22Rv1 (cell line): ENCODE measurements at regions not wholly inside any gene's neighbourhood (a gene's known extent, or its start where the extent isn't known, plus 50 kb on each side); places are given as distances from the start of the nearest gene placed in this dataset.
A peak's percentile ranks its signal among the peaks of the same experiment; 100 is the strongest.

Experiments
- H3K27ac ChIP-seq: fragments of 450-650 bp; 2 replicates; pipeline ENCODE4 v1.5.1; 2017
- ZFX ChIP-seq: fragments of 450-650 bp; IDR thresholded peaks from 2 replicates; pipeline ENCODE4 v1.6.1; 2017; ENCODE audit warnings: antibody characterized with exemption, borderline replicate concordance
- TF ChIP-seq, protein P1 (sequence below): fragments of 450-650 bp; IDR thresholded peaks from 2 replicates; pipeline ENCODE4 v1.5.1; 2017; ENCODE audit warnings: mild to moderate bottlenecking

DNA sequence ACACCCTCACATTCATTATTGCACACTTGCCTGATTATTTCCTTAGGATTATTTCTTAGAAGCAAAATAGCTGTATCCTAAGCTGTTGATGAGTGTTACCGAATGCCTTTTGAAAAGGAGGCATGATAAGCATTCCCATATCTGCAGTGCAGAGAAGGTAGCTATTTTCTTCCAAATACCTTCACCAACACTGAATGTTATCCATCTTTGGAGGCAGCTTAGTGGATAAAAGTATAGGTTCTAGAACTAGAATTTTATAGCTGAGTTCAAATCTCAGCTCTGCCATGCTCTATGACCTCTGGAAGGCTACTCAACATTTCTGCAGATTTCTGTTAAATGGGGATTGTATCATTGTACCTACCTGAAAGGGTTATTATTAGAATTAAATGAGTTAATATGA, 185.0 kb upstream of the CCDC150 start:
- no peak overlapping the region for H3K27ac ChIP-seq
- no peak for TF ChIP-seq ZFX
- TF ChIP-seq, protein P1, sequence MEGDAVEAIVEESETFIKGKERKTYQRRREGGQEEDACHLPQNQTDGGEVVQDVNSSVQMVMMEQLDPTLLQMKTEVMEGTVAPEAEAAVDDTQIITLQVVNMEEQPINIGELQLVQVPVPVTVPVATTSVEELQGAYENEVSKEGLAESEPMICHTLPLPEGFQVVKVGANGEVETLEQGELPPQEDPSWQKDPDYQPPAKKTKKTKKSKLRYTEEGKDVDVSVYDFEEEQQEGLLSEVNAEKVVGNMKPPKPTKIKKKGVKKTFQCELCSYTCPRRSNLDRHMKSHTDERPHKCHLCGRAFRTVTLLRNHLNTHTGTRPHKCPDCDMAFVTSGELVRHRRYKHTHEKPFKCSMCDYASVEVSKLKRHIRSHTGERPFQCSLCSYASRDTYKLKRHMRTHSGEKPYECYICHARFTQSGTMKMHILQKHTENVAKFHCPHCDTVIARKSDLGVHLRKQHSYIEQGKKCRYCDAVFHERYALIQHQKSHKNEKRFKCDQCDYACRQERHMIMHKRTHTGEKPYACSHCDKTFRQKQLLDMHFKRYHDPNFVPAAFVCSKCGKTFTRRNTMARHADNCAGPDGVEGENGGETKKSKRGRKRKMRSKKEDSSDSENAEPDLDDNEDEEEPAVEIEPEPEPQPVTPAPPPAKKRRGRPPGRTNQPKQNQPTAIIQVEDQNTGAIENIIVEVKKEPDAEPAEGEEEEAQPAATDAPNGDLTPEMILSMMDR: no peak

DNA sequence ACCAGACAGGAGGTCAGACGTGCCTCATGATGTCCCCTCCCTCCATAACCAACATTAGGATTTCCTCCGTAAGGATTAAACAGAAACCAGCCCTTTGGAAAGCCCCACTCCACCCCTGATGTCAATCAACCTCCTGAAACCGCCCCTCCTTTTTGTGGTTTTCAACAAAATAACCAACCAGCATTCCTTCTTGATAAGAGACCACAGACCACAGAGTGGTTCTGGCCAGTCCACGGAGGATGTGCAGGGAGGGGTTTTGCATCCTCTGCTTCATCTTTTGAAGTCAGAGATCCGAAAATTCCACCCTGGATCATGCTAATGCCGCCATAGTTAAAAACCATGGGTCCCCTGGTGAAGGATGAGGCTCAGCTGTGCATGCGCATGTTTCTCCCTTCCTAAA, 180.0 kb upstream of the CCDC150 start:
- H3K27ac ChIP-seq: no peak overlapping the region
- TF ChIP-seq ZFX: no peak
- TF ChIP-seq, protein P1: no peak

DNA sequence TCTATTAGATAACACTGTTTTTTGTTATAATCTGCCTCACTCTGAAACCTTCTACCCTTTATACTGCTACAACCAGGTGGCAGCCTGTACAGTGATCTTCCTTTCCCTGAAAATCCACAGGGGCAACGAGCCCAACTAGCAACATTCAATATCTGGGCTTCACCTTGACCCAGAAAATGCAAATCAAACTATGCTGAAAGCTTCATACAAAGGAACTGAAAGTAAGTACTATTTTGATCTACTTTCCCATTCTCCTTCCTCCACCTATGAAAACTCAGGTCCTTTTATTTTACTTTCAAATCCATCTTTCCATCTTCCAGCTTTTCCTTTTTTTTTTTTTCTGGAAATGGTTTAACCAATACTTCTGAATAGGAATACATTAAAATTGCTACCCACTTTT, 175.8 kb upstream of the CCDC150 start:
- TF ChIP-seq, protein P1: no peak
- TF ChIP-seq ZFX: no peak
- H3K27ac ChIP-seq: no peak overlapping the region

- TF ChIP-seq, protein P1: no peak
- no peak for TF ChIP-seq ZFX
- H3K27ac ChIP-seq: no peak overlapping the region
Measured at GRCh38 chr2:196464311-196464710, 175.2 kb upstream of the CCDC150 start.

GRCh38 chr2:196466581-196466980, 172.9 kb upstream of the CCDC150 start:
- no peak overlapping the region for H3K27ac ChIP-seq
- TF ChIP-seq ZFX: no peak
- TF ChIP-seq, protein P1: no peak

DNA sequence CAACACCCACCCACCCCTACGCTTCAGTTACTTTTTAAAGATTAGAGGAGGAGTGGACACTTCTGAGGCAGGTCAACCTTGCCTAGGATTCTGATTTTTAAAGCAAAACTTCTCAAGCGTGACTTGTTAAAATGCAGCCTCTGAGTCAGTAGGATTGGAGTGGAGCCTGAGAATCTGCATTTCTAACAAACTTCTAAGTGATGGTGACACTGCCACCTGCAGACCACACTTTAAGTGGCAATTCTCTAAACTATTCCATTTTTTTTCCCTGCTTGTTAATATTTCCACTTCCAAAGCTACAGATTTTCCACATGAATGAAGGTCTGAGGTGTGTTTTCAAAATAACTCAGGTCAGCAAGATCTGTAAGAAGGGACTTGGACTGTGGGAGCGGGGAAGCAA, 171.1 kb upstream of the CCDC150 start:
- TF ChIP-seq, protein P1: peak; percentile 37; the same call in 1 of the 2 replicates
- TF ChIP-seq ZFX: no peak
- no peak overlapping the region for H3K27ac ChIP-seq

- TF ChIP-seq, protein P1: no peak
- no peak for TF ChIP-seq ZFX
- H3K27ac ChIP-seq: no peak overlapping the region
Measured at GRCh38 chr2:196473617-196474016, 165.9 kb upstream of the CCDC150 start.
